ENCODE measurements at regions not wholly inside any gene's neighbourhood (a gene's known extent, or its start where the extent isn't known, plus 50 kb on each side); places are given as distances from the start of the nearest gene placed in this dataset.
"Not testable (repeated sequence)": the region's sequence is repeated elsewhere in the genome, so short reads cannot be mapped to it uniquely, and the experiment has no call there.

DNA sequence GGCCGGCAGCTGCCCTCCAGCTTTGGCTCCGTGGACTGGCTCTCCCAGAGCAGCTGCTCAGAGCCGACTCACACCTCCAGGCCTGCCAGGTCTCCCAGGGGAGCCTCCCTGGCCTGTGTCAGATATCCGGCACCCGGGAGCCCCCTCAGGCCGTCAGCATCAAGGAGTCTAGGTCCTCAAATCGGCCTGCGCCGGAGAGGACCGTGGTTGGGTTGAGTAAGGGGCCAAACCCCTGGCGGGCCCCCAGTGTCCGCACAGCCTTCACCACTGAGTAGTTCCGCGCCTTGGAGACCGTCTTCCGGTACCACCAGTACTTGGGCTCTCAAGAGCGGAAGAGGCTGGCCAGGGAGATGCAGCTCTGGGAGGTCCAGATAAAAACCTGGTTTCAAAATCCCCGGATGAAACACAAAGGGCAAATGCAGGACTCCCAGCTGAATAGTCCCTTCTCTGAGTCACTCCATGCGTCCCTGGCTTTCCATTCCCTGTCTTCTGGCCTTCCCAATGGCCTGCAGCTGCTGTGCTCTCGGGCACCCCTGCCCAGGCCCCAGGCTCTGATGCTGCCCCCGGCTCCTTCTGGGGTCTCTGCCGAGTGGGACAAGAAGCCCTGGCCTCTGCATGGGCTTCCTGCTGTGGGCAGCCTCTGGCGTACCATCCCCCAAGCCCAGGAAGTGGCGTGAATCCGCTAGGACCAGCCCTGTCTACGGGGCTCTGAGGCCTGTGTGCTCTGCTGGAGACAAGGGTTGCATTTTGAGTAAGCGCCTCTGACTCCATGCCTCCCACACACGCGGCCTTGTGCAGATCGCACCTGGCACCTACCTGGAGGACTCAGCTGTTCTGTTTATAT, 245.1 kb upstream of the ATXN7L3B start:
- peak; percentile 20 for DNase-seq

GRCh38 chr12:74293689-74294131, 243.9 kb upstream of the ATXN7L3B start:
- no peak for DNase-seq

GRCh38 chr12:74317078-74317601, 220.5 kb upstream of the ATXN7L3B start:
- peak; percentile 33 for DNase-seq

DNA sequence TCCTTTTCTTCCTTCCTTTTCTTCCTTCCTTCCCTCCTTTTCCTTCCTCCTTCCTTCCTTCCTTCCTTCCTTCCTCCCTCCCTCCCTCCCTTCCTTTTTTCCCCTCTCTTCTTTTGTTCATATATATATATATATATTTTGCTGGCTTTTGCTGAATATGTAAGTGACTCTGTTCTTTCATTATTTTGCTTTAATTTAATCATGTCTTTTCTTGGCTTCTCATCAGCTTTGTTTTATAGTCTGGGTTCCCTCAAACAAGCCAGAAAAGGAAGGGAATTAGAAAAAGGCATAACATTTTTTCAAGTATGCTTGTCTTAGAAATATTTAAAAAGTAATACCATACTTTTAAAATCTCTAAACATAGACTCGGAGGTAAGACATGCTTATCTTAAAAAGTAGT, 219.9 kb upstream of the ATXN7L3B start:
- DNase-seq = no peak

DNA sequence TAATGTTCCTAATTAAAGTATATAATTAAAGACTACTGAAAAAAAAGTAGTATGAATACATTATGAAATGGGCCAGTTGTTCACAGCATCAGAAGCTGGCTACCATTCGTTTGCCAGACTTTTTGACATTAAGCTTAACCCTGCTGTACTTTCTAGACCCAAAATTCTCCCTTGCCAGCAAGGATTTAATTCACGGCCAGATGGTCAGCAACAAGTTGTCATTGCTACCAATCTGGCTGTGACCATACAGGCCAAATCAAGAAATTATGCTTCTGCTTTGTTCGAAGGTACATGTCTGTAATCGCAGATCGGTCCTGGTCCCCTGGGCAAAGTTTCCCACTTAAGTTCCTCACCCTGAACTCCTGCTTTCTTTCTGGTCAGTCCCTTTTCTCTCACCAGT, 217.7 kb upstream of the ATXN7L3B start:
- DNase-seq = no peak

- no peak for DNase-seq
These were observed 216.3 kb upstream of the ATXN7L3B start for GRCh38 chr12:74321381-74321780.

DNA sequence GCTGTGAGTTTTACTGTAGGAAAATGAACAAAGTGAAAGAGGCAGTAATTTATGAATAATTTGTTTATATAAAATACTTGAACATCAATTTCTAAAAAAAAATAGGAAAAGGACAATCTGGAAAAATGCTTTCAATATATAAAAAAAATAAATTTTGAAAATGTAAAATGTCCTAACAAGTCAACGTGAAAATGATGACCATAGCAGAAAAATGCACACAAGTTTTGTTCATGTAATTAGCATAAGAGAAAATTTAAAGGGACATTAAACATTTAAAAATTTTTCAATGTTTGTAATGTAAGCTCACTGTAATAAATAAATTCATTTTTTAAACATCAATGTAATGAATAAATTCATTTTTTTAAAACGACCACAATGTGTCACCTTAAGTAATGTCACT, 214.8 kb upstream of the ATXN7L3B start:
- DNase-seq = no peak

GRCh38 chr12:74328623-74329022, 209.0 kb upstream of the ATXN7L3B start:
- DNase-seq = no peak

- no peak for DNase-seq
These were observed 202.9 kb upstream of the ATXN7L3B start for GRCh38 chr12:74334780-74335179.

DNA sequence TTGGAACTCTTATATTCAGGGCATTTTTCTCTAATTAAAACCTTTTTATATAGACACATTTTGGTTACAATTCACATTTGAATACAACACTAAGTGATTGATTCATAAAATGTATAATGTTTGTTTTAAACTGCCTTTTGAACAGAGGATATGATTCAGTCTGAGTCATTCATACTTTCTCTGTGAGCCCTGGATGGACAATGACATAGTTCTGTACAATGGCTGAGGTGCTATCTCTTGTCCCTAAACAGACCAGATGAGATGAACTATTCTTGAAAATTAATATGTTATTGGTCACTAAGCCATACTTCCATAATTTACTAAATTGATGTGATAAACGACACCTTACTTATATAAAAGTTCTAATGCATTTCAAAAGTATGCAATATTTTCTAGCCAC, 199.7 kb upstream of the ATXN7L3B start:
- no peak for DNase-seq

DNA sequence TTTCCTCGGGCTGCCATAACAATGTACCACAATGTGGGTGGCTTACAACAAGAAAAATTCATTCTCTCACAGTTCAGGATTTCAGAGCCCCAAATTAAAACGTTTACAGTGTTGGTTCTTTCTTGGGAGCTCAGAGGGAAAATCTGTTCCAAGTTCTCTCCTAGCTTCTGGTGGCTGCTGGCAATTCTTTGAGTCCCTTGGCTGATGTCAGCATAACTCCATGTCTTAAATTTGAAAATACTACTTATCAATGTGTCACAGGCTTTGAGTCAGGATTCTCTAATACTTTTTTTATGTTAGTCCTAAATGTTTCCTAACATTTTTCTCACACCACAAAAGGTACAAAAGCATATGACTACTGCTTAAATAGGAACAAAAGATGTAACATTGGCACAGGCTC, 198.4 kb upstream of the ATXN7L3B start:
- no peak for DNase-seq

GRCh38 chr12:74349925-74350324, 187.7 kb upstream of the ATXN7L3B start:
- DNase-seq = no peak

GRCh38 chr12:74365178-74365964, 172.3 kb upstream of the ATXN7L3B start:
- peak; percentile 10 for DNase-seq

DNA sequence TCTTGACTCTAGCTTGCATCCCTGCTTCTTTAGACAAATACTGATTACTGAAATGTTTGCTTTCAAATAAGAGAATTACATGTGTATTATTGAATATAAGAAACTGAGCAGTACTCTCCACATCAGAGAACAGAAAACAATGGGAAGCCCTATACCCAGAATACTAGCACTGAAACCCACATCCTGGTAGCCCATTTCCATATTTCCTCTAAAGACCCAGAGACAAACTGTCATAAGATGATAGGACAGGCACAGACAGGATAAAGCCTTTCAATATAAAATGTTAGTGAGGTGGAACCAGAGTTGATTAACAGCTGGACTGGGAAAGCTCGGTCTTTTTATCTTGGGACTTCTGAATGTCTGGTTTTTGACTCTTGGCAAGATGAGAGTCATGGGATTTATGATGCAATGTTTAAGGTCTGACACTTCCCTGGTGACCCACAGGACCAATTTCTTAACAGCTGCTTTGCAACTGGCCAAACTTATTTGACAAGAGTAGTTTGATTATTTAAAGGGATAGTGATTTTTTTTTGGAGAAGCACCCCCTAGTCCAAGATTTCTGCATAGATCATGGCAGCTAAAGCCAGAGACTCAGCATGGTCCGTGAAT, 166.9 kb upstream of the ATXN7L3B start:
- DNase-seq = no peak

DNA sequence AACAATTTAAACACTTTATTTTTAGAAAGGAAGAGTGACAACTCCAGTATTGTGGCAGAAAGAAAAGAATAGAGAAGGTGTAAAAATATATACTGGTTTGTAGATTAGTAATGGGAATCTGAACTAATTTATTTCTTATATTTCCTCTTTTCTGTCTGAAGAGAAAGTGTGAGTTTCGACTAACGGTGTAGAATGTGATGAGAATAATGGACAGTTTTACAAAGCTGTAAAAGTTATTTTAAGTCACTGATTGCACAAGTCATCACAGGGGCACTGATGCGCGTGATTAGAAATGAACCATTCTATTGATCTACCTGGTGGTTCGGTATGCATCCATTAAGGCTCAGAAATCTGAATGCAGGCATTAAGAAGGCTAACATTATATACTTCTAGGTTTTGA, 158.5 kb upstream of the ATXN7L3B start:
- no peak for DNase-seq

- no peak for DNase-seq
These were observed 155.7 kb upstream of the ATXN7L3B start for GRCh38 chr12:74381958-74382357.

DNA sequence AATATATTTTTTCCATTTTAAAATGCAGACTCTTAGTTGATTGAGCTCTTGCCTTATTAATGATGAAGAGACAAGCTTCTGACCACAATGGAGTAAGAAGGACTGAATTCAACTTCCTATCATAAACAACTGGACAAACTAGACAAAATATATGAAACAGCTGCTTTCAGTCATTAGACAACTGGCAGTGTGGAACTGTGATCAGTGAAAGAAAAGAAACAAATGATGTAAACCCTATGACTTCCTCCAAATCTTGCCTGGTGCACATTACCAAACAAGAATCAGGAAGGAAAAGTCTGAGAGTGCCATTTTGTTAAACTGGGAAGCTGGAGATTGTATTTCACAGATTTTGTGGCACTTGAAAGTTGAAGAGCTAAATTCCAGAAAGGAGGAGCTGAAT, 154.7 kb upstream of the ATXN7L3B start:
- no peak for DNase-seq

- no peak for DNase-seq
These were observed 146.4 kb upstream of the ATXN7L3B start for GRCh38 chr12:74391283-74391682.

GRCh38 chr12:74393272-74393671, 144.4 kb upstream of the ATXN7L3B start:
- no peak for DNase-seq

- DNase-seq = no peak
These were observed 143.0 kb upstream of the ATXN7L3B start for GRCh38 chr12:74394647-74395046.

- DNase-seq = no peak
These were observed 136.6 kb upstream of the ATXN7L3B start for GRCh38 chr12:74401035-74401434.

DNA sequence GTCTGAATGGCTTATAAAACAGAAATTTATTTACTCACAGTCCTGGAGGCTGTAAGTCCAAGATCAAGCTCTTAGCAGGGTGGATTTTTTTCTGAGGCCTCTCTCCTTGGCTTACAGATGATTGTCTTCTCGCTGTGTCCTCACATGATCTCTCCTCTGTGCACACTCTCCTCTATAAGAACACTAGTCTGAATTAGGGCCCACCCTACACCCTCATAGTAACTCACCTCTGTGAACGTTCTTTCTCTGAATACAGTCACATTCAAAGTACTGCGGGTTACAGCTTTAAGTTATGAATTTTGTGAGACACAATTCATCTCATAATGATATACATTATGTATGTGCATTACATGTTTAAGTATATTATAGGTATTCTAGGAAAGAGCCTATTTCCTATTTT, 135.7 kb upstream of the ATXN7L3B start:
- no peak for DNase-seq

- DNase-seq = not testable (repeated sequence)
These were observed 134.5 kb upstream of the ATXN7L3B start for GRCh38 chr12:74403221-74403470.
